GM19395 (cell line): ENCODE measurements at regions not wholly inside any gene's neighbourhood (a gene's known extent, or its start where the extent isn't known, plus 50 kb on each side); places are given as distances from the start of the nearest gene placed in this dataset.
"Not testable (repeated sequence)": the region's sequence is repeated elsewhere in the genome, so short reads cannot be mapped to it uniquely, and the experiment has no call there.

Experiments used
- ATAC-seq: cut with Tn5 transposase; IDR thresholded peaks from one replicate; pipeline ENCODE4 v1.9.1; 2021; ENCODE audit warnings: mild to moderate bottlenecking, moderate library complexity; ENCODE audit not compliant: unreplicated experiment

- ATAC-seq: no peak
Measured at GRCh38 chr1:208977012-208977411, 606.5 kb upstream of the CAMK1G start.

- no peak for ATAC-seq
Measured at GRCh38 chr1:208977638-208978256, 605.8 kb upstream of the CAMK1G start.

DNA sequence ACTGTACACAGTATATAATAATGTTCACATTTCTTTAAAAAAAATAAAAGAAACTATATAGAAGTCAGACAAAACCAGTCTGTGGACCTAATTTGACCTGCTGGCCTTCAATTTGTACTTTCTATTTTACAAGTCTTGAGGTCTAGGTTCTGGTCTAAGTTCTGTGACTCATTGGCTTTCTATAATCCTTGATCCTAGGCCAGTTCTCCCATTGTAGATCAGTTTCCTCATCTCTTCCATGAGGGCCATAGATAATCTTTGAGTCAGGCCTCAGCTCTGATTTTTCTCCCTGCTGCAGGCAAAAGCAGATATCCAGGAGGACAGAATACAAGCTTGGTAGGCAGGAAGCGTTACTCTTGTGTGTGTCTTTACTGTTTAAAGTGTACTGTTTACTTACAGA, 603.7 kb upstream of the CAMK1G start:
- ATAC-seq: no peak

- no peak for ATAC-seq
Measured at GRCh38 chr1:208980605-208981004, 602.9 kb upstream of the CAMK1G start.

- ATAC-seq: no peak
Measured at GRCh38 chr1:208985231-208985630, 598.3 kb upstream of the CAMK1G start.

DNA sequence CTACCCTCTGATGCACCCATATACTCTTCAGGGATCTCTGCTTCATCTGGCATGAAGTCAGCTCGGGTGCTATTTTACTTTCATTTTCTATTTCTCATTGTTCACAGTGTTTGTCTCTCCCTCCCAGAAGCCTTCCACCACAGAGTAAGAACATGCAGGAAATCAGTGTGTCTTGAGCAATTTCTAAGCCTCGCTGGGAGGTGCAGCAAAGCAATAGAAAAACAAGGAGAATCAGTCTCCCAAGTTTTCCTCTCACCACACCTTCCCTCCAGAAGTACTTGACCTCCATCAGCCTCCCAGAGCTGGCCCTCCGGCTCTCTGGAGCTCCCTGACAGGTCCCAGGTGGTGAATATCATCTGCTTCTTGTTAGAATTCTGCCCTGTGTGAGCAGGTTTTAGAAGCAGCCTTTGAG, 594.7 kb upstream of the CAMK1G start:
- ATAC-seq: peak; percentile 100

GRCh38 chr1:208990456-208990855, 593.1 kb upstream of the CAMK1G start:
- ATAC-seq: no peak

GRCh38 chr1:208997053-208997452, 586.5 kb upstream of the CAMK1G start:
- not testable (repeated sequence) for ATAC-seq

DNA sequence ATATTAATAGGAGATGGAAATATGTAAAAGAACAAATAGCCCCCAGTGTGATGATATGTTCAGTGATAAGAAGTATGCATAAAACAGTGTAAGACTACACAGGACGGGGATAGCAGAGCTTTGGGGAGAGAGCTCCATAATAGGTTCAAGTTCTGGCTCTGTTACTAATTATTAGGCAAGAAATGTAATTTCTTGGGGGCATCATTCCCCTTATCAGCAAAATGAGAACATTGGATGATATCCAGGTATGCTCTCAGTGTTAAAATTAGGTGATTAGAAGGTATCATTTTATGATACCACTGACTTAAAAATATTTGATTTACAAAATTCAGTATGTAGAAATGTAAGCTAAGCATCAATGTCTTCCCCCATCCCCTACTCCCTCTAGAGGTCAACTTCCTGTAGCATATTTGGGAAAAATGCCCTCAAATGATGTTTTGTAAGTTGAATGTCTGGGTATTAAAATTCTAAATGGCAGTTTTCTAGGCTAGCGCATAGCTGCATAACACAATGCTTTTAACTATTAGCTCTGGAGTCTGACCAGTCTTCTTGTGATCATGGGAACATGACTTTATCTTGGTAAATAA, 585.7 kb upstream of the CAMK1G start:
- ATAC-seq: no peak

DNA sequence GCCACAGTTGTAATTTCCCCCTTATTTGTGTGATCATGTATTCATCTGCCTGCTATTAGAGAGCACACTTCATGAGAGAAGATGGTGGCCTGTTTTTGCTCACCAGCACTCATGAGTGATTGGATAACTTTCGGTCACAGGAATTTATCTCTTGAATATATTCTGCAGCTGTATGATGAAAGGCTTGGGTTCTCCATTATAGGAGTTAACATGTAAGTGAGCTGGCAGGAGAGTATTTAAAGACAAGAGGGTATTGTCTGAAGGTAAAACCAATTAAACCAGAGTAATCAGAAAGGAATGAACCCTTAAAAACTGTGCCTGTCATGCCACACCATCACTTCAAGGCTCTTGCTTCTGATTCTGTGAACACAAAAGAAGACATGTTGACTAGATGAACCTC, 574.9 kb upstream of the CAMK1G start:
- no peak for ATAC-seq

DNA sequence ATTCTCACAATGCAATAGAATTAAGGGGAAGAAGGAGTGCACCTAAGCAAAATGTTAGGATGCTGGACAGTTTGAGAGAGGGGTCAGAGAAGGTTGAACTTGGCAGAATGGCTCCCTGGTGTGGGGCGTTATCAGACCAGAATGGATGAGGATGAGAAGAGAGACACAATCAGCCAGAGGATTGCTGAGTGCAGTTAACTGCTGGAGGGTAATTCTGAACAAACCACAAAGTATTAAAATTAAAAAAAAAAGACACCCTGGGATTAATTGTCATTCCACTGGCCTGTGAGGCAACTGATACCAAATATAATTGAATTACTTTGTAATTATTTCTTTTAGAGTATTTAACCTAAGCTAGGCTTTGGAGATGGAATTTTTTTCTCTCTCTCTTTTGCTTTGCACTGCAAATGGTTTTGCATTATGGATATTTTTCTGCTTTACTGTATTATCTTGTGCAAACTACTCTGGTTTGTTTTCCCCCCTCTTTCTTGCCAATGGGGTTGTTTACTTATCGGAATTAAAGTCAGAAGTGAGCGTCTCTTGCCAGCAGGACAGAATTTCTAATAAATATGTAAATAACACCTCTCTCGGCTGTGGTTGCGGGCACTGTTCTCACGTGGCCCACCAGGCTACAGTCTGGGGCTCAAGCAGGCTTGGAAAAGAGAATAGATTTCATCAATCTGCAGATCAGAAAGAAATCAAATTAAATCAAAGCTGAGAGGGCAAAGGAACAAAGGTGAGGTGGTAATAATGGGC, 572.9 kb upstream of the CAMK1G start:
- ATAC-seq: no peak

DNA sequence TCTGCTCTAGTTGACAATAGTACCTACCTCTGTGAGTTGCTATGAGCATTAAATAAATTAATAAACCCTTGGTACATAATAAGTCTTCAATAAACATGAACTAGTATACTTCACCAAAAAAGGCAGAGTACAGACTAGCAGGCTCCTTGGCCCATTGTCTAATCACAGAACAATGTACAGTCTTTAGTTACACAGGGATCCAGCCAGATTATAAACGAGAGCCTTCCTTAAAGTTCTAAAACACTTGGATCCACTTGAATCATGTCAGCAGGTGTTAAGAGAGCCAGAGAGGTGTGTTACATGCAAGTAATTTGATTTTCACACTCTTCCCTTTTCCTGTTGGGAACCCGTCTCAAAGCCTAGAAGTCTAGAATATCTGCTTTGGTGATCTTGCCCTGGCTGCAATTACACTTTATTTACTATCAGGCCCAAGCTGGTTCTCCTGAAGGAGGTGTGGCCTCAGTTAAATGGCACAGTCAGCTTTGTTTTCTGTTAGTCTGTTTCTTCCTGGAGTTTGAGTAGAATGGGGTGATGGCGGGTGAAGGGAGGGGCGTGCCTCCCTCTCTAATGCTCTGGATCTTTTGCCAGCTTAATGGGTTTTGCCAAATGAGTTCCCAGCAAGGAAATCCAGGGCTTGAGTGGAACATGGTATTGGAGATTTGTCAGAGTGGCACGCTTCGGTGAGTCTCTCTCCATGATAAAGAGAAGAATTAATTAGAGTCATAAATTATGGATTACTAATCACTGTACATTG, 570.9 kb upstream of the CAMK1G start:
- no peak for ATAC-seq

GRCh38 chr1:209015092-209015491, 568.4 kb upstream of the CAMK1G start:
- ATAC-seq: no peak

DNA sequence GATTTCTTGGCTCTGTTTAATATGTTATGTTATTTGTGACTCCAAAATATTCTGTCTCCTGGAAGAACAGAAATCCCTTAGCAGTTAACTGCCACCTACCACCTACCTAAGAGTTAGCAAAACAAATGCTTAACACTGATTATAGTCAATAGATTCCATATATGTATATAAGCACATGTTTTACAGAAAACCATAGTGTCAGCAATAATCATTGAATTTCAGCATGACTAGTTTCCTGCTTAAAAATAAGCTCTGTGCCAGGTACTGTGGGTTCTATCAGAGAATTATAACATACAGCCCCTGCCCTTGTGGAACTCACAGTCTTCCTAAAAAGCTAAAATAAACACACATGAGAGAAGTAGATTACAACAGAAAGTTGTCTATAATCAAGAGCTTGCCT, 561.9 kb upstream of the CAMK1G start:
- no peak for ATAC-seq

- no peak for ATAC-seq
Measured at GRCh38 chr1:209023790-209024189, 559.7 kb upstream of the CAMK1G start.

DNA sequence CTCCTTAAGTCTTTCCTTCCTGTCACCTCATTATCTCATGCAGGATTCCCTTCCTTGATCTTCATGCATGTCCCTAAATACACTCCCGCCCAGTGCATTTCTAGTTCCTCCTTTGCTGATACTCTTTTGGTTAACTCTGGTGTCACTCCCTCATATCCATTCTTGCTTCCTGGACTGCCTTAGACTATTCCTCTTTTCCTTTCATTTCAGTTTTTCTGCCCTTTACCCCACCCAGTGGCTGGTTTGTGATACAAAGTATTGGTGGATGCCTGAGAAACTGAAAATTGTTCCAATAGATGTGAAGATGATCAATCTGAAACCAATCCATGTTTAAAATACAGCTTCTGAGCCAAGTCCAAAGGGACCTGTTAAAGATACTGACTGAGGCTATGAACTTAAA, 553.8 kb upstream of the CAMK1G start:
- no peak for ATAC-seq

- ATAC-seq: no peak
Measured at GRCh38 chr1:209030454-209031167, 552.9 kb upstream of the CAMK1G start.

- no peak for ATAC-seq
Measured at GRCh38 chr1:209037064-209037463, 546.5 kb upstream of the CAMK1G start.

DNA sequence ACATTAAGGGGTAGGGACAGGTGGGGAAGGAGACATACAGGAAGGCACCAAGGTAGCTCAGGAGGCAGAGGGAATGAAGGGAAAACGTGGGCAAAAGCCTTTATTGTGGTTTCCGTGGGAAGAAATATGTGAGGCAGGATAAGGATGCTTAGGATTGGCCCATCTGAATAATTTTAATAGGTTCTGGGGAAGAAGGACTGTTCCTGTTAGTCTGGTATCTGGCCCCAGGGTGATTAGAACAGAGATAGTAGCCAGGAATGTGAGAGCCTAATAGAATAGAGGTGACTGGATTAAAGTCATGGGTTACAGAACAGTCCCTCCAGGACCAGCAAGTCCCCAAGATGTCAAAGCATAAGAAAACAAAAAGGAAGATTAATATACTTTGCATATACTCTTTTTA, 545.2 kb upstream of the CAMK1G start:
- no peak for ATAC-seq

- no peak for ATAC-seq
Measured at GRCh38 chr1:209038735-209039134, 544.8 kb upstream of the CAMK1G start.

GRCh38 chr1:209040351-209040750, 543.2 kb upstream of the CAMK1G start:
- no peak for ATAC-seq
